Central memory CD8-positive, alpha-beta T cell (primary cell): ENCODE measurements at regions not wholly inside any gene's neighbourhood (a gene's known extent, or its start where the extent isn't known, plus 50 kb on each side); places are given as distances from the start of the nearest gene placed in this dataset.

Source experiments
- ATAC-seq: fragments of 150-1000 bp; cut with Tn5 transposase; replicated peaks from 2 replicates; pipeline ENCODE4 v1.10.0; 2022; ENCODE audit warnings: mild to moderate bottlenecking, moderate FRiP score, moderate number of reproducible peaks; ENCODE audit not compliant: poor library complexity, severe bottlenecking; ENCODE audit errors: extremely low read depth
- DNase-seq, 2 donors: peaks; one replicate each; pipeline ENCODE4 v3.0.0; 2021; ENCODE audit warnings: low spot score in 2 of 2
- H3K27ac Mint-ChIP-seq: one replicate; pipeline ENCODE4 v1.8.0; 2022; ENCODE audit warnings: low read depth, mild to moderate bottlenecking, moderate library complexity, mixed read lengths
- H3K27me3 Mint-ChIP-seq: one replicate; pipeline ENCODE4 v1.8.0; 2022; ENCODE audit warnings: mixed read lengths
- H3K36me3 Mint-ChIP-seq: one replicate; pipeline ENCODE4 v1.8.0; 2022; ENCODE audit warnings: mild to moderate bottlenecking, moderate library complexity, mixed read lengths; ENCODE audit not compliant: insufficient read depth
- H3K4me1 Mint-ChIP-seq: one replicate; pipeline ENCODE4 v1.8.0; 2022; ENCODE audit warnings: mixed read lengths
- H3K4me3 Mint-ChIP-seq: one replicate; pipeline ENCODE4 v1.8.0; 2022; ENCODE audit warnings: mild to moderate bottlenecking, moderate library complexity, mixed read lengths
- H3K9me3 Mint-ChIP-seq: one replicate; pipeline ENCODE4 v1.8.0; 2022; ENCODE audit warnings: mixed read lengths

GRCh38 chr3:166123088-166123487, 285.9 kb upstream of the BCHE start:
- no peaks in the 10 kb centered on the region for H3K27me3 Mint-ChIP-seq
- H3K4me1 Mint-ChIP-seq, result no peaks in the 10 kb centered on the region
- H3K27ac Mint-ChIP-seq, result no peak overlapping the region
- DNase-seq, result no peak
- H3K9me3 Mint-ChIP-seq, result peaks cover 17% of the 10 kb centered on the region
- H3K4me3 Mint-ChIP-seq, result no peak overlapping the region
- ATAC-seq, result no peak
- H3K36me3 Mint-ChIP-seq, result no peaks in the 10 kb centered on the region

- no peaks in the 10 kb centered on the region for H3K27me3 Mint-ChIP-seq
- H3K27ac Mint-ChIP-seq, result no peak overlapping the region
- H3K4me3 Mint-ChIP-seq, result no peak overlapping the region
- no peak for DNase-seq
- H3K4me1 Mint-ChIP-seq, result no peaks in the 10 kb centered on the region
- no peak for ATAC-seq
- H3K36me3 Mint-ChIP-seq, result no peaks in the 10 kb centered on the region
- peaks cover 10% of the 10 kb centered on the region for H3K9me3 Mint-ChIP-seq
Observed at GRCh38 chr3:166118049-166118448, 280.8 kb upstream of the BCHE start.

DNA sequence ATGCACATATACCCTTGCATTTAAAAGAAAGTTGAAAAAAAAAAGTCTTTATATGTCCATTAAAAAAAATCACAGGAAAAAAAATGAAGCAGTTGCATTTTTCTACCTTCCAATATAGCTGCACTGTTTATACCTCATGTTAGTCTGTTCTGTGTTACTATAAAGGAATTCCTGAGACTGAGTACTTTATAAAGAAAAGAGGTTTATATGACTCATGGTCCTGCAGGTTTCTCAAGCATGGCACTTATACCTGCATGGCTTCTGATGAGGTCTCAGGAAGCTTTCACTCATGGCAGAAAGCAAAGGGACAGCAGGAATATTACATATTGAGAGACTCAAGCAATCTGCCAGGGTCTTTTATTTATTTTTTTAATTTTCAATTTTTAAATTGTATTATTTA, 277.2 kb upstream of the BCHE start:
- peaks cover 22% of the 10 kb centered on the region for H3K9me3 Mint-ChIP-seq
- H3K27me3 Mint-ChIP-seq, result no peaks in the 10 kb centered on the region
- no peak for ATAC-seq
- no peaks in the 10 kb centered on the region for H3K36me3 Mint-ChIP-seq
- H3K4me1 Mint-ChIP-seq, result no peaks in the 10 kb centered on the region
- DNase-seq, result no peak
- no peak overlapping the region for H3K27ac Mint-ChIP-seq
- no peak overlapping the region for H3K4me3 Mint-ChIP-seq

GRCh38 chr3:166111562-166111961, 274.3 kb upstream of the BCHE start:
- DNase-seq (no peak), ATAC-seq (no peak)
- Mint-ChIP-seq H3K27ac (no peak overlapping the region), H3K4me3 (no peak overlapping the region), H3K4me1 (no peaks in the 10 kb centered on the region), H3K27me3 (no peaks in the 10 kb centered on the region), H3K9me3 (peaks cover 24% of the 10 kb centered on the region), H3K36me3 (no peaks in the 10 kb centered on the region)

DNA sequence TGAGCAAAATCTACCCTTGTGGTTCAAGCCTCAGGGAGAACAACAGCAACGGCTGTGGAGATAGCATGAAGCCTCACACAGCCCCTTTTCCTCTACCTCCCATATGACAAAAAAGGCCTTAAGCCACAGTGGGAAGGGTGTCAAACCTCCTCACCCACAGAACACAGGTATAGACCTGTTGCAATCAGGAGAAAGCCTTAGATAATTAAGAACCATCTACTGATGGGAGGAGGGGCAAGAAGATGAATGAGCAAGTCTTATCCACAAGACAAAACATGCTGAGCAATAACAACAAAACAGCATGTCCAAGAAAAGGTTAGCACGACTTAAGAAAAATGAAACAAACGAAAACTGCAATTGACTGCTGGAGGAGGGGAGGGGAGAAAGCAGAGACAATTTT, 272.9 kb upstream of the BCHE start:
- ATAC-seq (no peak), DNase-seq (no peak)
- Mint-ChIP-seq H3K4me3 (no peak overlapping the region), H3K27me3 (no peaks in the 10 kb centered on the region), H3K4me1 (no peaks in the 10 kb centered on the region), H3K36me3 (no peaks in the 10 kb centered on the region), H3K9me3 (peaks cover 24% of the 10 kb centered on the region), H3K27ac (no peak overlapping the region)

GRCh38 chr3:166104938-166105337, 267.7 kb upstream of the BCHE start:
- H3K27me3 Mint-ChIP-seq, result no peaks in the 10 kb centered on the region
- H3K27ac Mint-ChIP-seq, result no peak overlapping the region
- H3K36me3 Mint-ChIP-seq, result peaks cover 1% of the 10 kb centered on the region
- H3K9me3 Mint-ChIP-seq, result peaks cover 12% of the 10 kb centered on the region
- H3K4me1 Mint-ChIP-seq, result no peaks in the 10 kb centered on the region
- DNase-seq (no peak), ATAC-seq (no peak)
- no peak overlapping the region for H3K4me3 Mint-ChIP-seq

GRCh38 chr3:166100730-166101129, 263.5 kb upstream of the BCHE start:
- no peak for DNase-seq
- Mint-ChIP-seq H3K27me3 (no peaks in the 10 kb centered on the region), H3K27ac (no peak overlapping the region), H3K9me3 (peaks cover 29% of the 10 kb centered on the region), H3K4me3 (no peak overlapping the region), H3K4me1 (no peaks in the 10 kb centered on the region), H3K36me3 (peaks cover 1% of the 10 kb centered on the region)
- ATAC-seq, result no peak

GRCh38 chr3:166089575-166089974, 252.4 kb upstream of the BCHE start:
- DNase-seq, result no peak
- no peaks in the 10 kb centered on the region for H3K4me1 Mint-ChIP-seq
- H3K4me3 Mint-ChIP-seq, result no peak overlapping the region
- H3K27me3 Mint-ChIP-seq, result no peaks in the 10 kb centered on the region
- H3K9me3 Mint-ChIP-seq, result peaks cover 25% of the 10 kb centered on the region
- H3K36me3 Mint-ChIP-seq, result no peaks in the 10 kb centered on the region
- no peak for ATAC-seq
- no peak overlapping the region for H3K27ac Mint-ChIP-seq

DNA sequence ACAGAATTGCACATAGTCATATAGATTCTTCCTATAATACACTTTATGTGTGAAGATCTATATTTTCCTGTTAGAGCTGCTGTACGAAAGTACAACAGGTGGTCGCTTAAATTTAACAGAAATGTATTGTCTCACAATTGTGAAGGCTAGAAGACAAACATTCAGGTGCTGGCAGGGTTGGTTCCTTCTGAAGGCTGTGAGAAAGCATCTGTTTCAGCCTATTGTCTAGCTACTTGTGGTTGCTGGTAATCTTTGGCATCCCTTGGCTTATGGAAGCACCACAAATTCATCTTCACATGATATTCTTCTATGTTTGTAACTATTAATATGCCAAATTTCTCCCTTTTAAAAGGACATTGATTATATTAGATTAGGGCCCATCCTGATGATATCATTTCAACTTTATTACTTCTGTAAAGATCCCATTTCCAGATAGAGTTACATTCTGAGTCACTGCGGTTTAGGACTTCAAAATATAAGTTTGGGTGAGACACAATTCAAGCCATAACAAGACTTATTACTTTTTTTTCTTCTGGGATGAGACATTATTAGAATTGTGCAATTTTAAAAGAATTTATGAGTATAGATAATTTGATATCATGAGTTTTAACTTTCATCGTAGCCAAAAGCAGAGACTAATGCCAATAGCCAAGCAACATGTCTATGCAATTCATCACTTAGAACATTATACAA, 248.1 kb upstream of the BCHE start:
- Mint-ChIP-seq H3K4me1 (no peaks in the 10 kb centered on the region), H3K4me3 (no peak overlapping the region), H3K27me3 (no peaks in the 10 kb centered on the region), H3K36me3 (no peaks in the 10 kb centered on the region), H3K9me3 (peaks cover 10% of the 10 kb centered on the region), H3K27ac (no peak overlapping the region)
- no peak for ATAC-seq
- DNase-seq, result no peak

DNA sequence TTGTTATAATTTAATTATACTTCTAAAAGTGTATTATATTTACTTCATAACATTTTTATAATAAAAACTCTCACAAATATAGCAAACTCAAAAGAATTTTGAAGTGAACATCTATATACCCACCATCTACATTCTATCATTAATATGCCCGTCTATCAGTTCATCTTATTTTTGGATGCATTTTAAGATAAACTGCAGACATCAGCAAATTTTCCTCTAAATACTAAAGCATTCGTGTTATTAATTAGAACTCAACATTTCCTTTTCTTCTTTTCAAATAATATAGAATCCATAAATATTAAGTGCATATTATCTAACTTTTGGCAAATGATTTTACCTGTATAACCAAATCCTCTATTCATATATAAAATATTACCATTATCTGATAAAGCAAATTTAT, 242.9 kb upstream of the BCHE start:
- H3K4me1 Mint-ChIP-seq, result no peaks in the 10 kb centered on the region
- H3K27ac Mint-ChIP-seq, result no peak overlapping the region
- no peaks in the 10 kb centered on the region for H3K9me3 Mint-ChIP-seq
- DNase-seq (no peak), ATAC-seq (no peak)
- H3K36me3 Mint-ChIP-seq, result no peaks in the 10 kb centered on the region
- H3K4me3 Mint-ChIP-seq, result no peak overlapping the region
- H3K27me3 Mint-ChIP-seq, result no peaks in the 10 kb centered on the region

- ATAC-seq (no peak), DNase-seq (no peak)
- no peak overlapping the region for H3K27ac Mint-ChIP-seq
- no peaks in the 10 kb centered on the region for H3K27me3 Mint-ChIP-seq
- H3K4me1 Mint-ChIP-seq, result no peaks in the 10 kb centered on the region
- no peak overlapping the region for H3K4me3 Mint-ChIP-seq
- no peaks in the 10 kb centered on the region for H3K36me3 Mint-ChIP-seq
- H3K9me3 Mint-ChIP-seq, result peaks cover 8% of the 10 kb centered on the region
Observed at GRCh38 chr3:166071831-166072230, 234.6 kb upstream of the BCHE start.

- ATAC-seq (no peak), DNase-seq (no peak)
- peaks cover 6% of the 10 kb centered on the region for H3K9me3 Mint-ChIP-seq
- H3K27ac Mint-ChIP-seq, result no peak overlapping the region
- H3K4me3 Mint-ChIP-seq, result no peak overlapping the region
- H3K36me3 Mint-ChIP-seq, result no peaks in the 10 kb centered on the region
- H3K27me3 Mint-ChIP-seq, result no peaks in the 10 kb centered on the region
- H3K4me1 Mint-ChIP-seq, result no peaks in the 10 kb centered on the region
Observed at GRCh38 chr3:166064476-166064875, 227.3 kb upstream of the BCHE start.

DNA sequence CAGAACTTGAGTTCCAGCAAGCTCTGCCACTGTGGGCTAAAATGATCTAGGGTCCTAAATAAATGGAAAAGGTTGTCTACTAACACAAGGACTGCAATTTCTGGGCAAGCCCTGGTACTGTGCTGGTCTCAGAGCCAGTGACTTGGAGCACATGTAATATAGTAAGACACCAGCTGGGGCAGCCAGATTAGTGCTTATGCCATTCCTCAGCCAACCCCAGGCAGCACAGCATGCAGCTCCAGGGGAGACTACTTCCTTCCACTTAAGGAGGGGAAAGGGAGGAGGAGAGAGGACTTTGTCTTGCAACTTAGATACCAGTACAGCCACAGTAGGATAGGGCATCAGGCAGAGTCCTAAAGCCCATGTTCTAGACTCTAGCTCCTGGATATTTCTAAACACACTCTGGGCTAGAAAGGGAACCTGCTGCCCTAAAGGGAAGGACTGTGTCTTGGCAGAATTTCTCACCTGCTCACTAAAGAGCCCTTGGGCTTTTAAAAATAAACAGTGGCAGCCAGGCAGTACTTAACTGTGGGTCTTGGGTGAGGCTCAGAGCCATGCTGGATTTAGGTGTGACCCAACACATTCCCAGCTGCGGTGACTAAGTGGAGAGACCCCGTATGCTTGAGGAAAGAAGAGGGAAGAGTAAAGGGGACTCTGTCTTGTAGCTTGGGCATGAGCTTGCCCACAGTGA, 223.7 kb upstream of the BCHE start:
- no peaks in the 10 kb centered on the region for H3K4me1 Mint-ChIP-seq
- no peaks in the 10 kb centered on the region for H3K27me3 Mint-ChIP-seq
- H3K27ac Mint-ChIP-seq, result no peak overlapping the region
- no peak overlapping the region for H3K4me3 Mint-ChIP-seq
- no peaks in the 10 kb centered on the region for H3K36me3 Mint-ChIP-seq
- peaks cover 12% of the 10 kb centered on the region for H3K9me3 Mint-ChIP-seq
- no peak for ATAC-seq
- DNase-seq, result no peak
